Coronary artery (tissue), 2 donors: ENCODE measurements at regions not wholly inside any gene's neighbourhood (a gene's known extent, or its start where the extent isn't known, plus 50 kb on each side); places are given as distances from the start of the nearest gene placed in this dataset.

Source experiments
- DNase-seq: peaks from one replicate; pipeline ENCODE4 v3.0.0-alpha.2; 2017; ENCODE audit warnings: low spot score
- H3K27ac ChIP-seq, 2 donors: fragments of 200-600 bp; sonication (generic); one replicate each; pipeline ENCODE4 v1.5.1; 2016 to 2019
- H3K4me3 ChIP-seq: fragments of 200-600 bp; sonication (generic); 2 replicates; pipeline ENCODE4 v1.5.1; 2016; ENCODE audit warnings: mild to moderate bottlenecking, moderate library complexity
- TF ChIP-seq, protein P1 (sequence below): fragments of 200-600 bp; sonication (generic); IDR thresholded peaks from one replicate; pipeline ENCODE4 v1.5.1; 2019; ENCODE audit warnings: antibody characterized with exemption

DNA sequence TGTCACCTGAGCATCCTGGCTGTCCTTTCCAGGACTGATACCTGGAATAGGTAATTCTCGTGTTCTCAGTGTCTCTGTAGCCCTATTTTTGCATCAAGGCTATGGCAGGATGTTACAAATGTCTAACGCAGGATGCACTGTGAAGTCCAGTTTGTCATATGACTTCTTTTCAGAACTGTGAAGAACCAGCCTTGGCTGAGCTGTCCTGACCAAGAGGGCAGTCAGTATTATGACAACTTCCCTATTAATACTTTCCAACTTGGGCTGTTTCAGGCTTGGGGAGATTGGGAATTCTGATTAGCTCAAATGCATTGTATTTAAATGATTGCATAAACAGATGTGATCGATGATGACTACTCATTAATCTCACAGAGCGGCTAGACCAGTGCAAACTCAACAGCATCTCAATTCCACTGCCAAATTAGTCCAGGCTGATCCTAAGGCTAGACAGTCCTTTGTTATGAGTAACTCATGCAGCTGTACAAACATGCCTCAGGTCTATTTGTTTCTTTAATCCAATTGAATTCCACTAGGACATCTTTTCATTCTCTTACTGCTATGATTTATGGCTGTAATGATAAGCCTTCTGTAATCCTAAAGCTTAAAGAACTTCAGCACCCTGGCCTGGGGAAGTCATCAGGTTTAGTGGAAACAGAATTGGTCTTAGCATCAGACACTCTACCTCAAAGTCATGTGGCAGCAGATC lies 331.6 kb downstream of the KCNS3 start:
- TF ChIP-seq, protein P1, sequence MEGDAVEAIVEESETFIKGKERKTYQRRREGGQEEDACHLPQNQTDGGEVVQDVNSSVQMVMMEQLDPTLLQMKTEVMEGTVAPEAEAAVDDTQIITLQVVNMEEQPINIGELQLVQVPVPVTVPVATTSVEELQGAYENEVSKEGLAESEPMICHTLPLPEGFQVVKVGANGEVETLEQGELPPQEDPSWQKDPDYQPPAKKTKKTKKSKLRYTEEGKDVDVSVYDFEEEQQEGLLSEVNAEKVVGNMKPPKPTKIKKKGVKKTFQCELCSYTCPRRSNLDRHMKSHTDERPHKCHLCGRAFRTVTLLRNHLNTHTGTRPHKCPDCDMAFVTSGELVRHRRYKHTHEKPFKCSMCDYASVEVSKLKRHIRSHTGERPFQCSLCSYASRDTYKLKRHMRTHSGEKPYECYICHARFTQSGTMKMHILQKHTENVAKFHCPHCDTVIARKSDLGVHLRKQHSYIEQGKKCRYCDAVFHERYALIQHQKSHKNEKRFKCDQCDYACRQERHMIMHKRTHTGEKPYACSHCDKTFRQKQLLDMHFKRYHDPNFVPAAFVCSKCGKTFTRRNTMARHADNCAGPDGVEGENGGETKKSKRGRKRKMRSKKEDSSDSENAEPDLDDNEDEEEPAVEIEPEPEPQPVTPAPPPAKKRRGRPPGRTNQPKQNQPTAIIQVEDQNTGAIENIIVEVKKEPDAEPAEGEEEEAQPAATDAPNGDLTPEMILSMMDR: no peak
- Histone ChIP-seq H3K27ac (no peak overlapping the region), H3K4me3 (no peak overlapping the region)
- no peak for DNase-seq

DNA sequence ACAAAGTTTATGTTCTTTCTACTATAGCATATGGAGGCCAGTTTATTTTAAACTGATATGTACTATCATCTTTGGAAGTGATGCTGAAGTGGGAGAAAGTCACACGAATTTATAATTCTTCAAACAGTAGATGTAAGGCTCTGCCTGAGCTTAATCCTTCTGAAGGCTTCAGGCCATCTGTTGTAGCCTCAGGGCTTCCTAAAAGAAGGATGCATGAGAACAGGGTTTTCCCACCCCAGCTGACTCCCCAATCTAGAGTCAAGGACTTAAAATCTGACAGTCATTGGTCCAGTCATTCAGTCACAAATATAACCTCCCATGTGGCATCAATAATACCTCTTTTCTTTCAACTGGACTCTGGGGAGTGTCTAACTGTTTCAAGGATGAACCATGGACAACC lies 330.5 kb downstream of the KCNS3 start:
- no peak overlapping the region for H3K27ac ChIP-seq
- DNase-seq: no peak
- TF ChIP-seq, protein P1: no peak
- H3K4me3 ChIP-seq: no peak overlapping the region

DNA sequence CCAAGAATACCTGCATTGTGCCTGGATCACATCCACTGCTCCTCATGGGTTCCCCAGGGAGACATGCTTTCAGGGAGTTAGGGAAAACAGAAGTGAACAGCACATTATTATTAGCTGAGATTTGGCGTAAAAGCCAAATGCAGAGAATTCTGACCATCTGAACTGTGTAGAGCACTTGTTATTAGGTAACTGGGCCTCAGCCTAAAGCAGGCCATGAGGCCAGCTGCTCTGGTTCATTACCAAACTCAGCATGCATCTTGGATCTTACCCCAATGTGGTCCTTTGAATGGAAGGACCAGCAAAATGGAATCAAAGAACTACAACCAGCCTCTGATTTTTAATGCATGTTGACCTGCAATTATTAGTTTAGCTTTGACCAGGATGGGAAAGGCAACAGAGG lies 322.3 kb downstream of the KCNS3 start:
- TF ChIP-seq, protein P1: no peak
- H3K4me3 ChIP-seq: no peak overlapping the region
- no peak overlapping the region for H3K27ac ChIP-seq
- no peak for DNase-seq

DNA sequence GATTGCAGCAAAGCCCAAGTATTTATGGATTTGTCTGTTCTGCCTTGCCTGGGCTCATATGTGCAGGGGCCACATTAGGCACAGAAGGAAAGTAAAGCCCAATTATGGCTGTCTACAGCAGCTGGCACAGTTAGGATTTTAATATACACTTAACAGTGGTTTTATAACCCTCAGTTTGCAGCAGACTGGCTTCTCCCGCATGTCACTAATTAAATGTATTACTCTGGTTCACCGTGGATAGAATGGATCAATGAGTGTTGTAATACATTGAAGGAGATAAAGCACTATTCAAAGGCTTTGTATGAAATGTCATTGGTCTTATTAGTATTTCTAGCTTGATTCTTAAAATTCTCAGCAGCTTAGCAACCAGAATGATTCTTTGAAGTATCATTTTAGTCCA lies 320.2 kb downstream of the KCNS3 start:
- H3K4me3 ChIP-seq: no peak overlapping the region
- DNase-seq: no peak
- TF ChIP-seq, protein P1: no peak
- no peak overlapping the region for H3K27ac ChIP-seq

DNA sequence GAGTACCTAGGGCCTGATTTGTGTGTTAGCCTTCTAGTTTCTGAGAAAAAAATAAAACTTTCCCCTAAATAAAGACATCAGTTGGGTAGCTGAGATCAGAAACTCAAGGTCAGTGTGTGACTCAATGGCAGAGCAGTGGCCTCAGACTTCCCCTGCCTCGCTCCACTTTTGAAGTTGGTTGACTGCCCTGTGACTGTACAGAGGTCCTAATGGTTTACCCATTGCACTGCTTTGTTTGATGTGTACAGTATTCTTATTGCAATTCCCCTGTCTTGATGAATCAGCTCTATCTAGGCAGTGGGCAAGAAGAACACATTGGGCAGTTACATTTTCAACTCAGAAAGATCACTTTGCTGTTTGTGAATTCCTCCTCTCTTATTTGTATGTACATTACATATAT lies 315.7 kb downstream of the KCNS3 start:
- Histone ChIP-seq H3K4me3 (no peak overlapping the region), H3K27ac (no peak overlapping the region)
- TF ChIP-seq, protein P1: no peak
- DNase-seq: no peak

DNA sequence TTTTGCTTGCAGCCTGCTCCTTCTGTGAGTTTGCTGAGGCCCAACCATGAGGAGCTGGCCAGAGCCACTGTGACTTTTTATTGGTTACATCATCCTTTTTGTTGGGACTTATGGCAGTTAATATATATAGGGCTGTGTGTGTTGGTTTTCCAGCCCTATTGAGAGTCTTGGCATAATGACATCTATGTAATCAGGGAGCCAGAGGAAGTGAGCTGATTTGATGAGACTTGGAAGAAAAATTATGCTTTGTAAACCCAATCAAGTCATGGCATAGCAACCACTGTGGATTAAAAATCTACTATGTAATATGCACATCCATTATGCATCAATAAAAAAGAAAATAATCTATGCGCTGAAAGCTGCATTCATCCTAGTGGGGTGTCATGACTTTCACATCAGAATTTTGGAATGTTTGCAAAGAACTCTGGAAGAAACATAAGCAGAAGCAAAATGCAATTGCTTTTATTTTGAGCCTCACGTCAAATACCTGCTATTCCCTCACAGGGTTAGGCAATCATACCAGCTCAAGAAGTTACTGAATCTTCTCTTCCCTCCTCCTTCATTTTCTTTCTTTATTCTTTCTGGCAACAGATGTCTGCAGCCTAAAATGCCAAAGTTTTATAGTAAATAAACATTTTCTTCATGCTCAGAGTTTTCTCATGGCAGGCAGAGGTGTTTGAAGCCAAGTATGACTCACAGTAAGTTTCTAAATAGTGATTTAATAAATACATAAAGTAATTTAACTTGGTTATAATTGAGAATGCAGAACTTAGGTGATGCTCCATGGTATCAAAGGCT lies 308.5 kb downstream of the KCNS3 start:
- TF ChIP-seq, protein P1: no peak
- Histone ChIP-seq H3K27ac (no peak overlapping the region), H3K4me3 (no peak overlapping the region)
- no peak for DNase-seq

DNA sequence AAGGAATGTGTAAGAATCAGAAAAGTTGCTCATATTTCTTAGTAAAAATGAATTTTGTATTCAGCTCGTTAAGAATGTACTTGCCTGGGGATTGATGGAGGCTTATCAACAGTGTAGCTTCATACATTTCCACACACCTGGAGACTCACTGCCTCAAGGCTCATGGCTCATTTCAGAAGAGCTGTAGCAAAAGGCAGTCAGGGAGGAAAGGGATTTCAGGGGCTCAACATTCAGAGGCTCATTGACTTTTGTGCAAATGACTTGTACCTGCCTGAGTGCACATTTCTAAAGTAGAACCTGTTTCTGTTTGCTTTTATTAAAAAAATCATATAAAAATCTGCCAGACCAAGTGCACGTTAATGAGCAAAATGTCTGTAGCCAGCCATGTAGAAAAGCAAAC lies 304.4 kb downstream of the KCNS3 start:
- Histone ChIP-seq H3K27ac (no peak overlapping the region), H3K4me3 (no peak overlapping the region)
- DNase-seq: no peak
- TF ChIP-seq, protein P1: no peak
